KG1 (cell line): ENCODE measurements at regions not wholly inside any gene's neighbourhood (a gene's known extent, or its start where the extent isn't known, plus 50 kb on each side); places are given as distances from the start of the nearest gene placed in this dataset.
"Not testable (repeated sequence)": the region's sequence is repeated elsewhere in the genome, so short reads cannot be mapped to it uniquely, and the experiment has no call there.

Source experiments
- DNase-seq: peaks from one replicate; lab custom pipeline; 2025; lab: John Stamatoyannopoulos, UW

- DNase-seq: no peak
These were observed 411.2 kb upstream of the CHAC2 start for GRCh38 chr2:53356291-53356905.

- no peak for DNase-seq
These were observed 414.2 kb upstream of the CHAC2 start for GRCh38 chr2:53353135-53354114.

- DNase-seq: no peak
These were observed 420.3 kb upstream of the CHAC2 start for GRCh38 chr2:53347269-53347668.

- no peak for DNase-seq
These were observed 425.4 kb upstream of the CHAC2 start for GRCh38 chr2:53342248-53342647.

- DNase-seq: no peak
These were observed 433.0 kb upstream of the CHAC2 start for GRCh38 chr2:53334610-53335009.

GRCh38 chr2:53331667-53332066 is 435.9 kb upstream of the CHAC2 start:
- no peak for DNase-seq

GRCh38 chr2:53317861-53318260 is 449.7 kb upstream of the CHAC2 start:
- no peak for DNase-seq

- no peak for DNase-seq
These were observed 452.5 kb upstream of the CHAC2 start for GRCh38 chr2:53315149-53315548.

GRCh38 chr2:53314718-53315117 is 452.9 kb upstream of the CHAC2 start:
- no peak for DNase-seq

GRCh38 chr2:53313644-53314043 is 454.0 kb upstream of the CHAC2 start:
- DNase-seq: not testable (repeated sequence)

- no peak for DNase-seq
These were observed 454.9 kb upstream of the CHAC2 start for GRCh38 chr2:53312721-53313120.

- DNase-seq: no peak
These were observed 455.4 kb upstream of the CHAC2 start for GRCh38 chr2:53312181-53312580.

GRCh38 chr2:53303012-53303578 is 464.5 kb upstream of the CHAC2 start:
- no peak for DNase-seq

- no peak for DNase-seq
These were observed 465.1 kb upstream of the CHAC2 start for GRCh38 chr2:53302455-53302854.

GRCh38 chr2:53289309-53290006 is 478.1 kb upstream of the CHAC2 start:
- no peak for DNase-seq

- DNase-seq: no peak
These were observed 481.3 kb upstream of the CHAC2 start for GRCh38 chr2:53286345-53286744.

GRCh38 chr2:53275743-53276142 is 491.9 kb upstream of the CHAC2 start:
- DNase-seq: no peak

- no peak for DNase-seq
These were observed 499.0 kb upstream of the CHAC2 start for GRCh38 chr2:53268626-53269025.

- DNase-seq: no peak
These were observed 499.5 kb upstream of the CHAC2 start for GRCh38 chr2:53268086-53268485.

GRCh38 chr2:53265544-53266299 is 501.9 kb upstream of the CHAC2 start:
- DNase-seq: no peak

GRCh38 chr2:53260568-53260967 is 507.0 kb upstream of the CHAC2 start:
- no peak for DNase-seq
